Trophoblast cell (in vitro differentiated cells and primary cell): ENCODE measurements at regions not wholly inside any gene's neighbourhood (a gene's known extent, or its start where the extent isn't known, plus 50 kb on each side); places are given as distances from the start of the nearest gene placed in this dataset.

Experiments used
- DNase-seq, 2 donors: peaks; one replicate each; pipeline ENCODE4 v3.0.0-alpha.2; 2016
- H2AFZ ChIP-seq: 2 replicates; pipeline ENCODE4 v1.6.1; 2013; ENCODE audit warnings: low read length, moderate library complexity, mild to moderate bottlenecking; ENCODE audit not compliant: insufficient read depth, poor library complexity
- H2AK5ac ChIP-seq: 2 replicates; pipeline ENCODE4 v1.6.1; 2013; ENCODE audit warnings: mild to moderate bottlenecking, low read length
- H2BK120ac ChIP-seq: 2 replicates; pipeline ENCODE4 v1.6.1; 2013; ENCODE audit warnings: low read length, mild to moderate bottlenecking, moderate library complexity; ENCODE audit not compliant: insufficient read depth, poor library complexity
- H2BK12ac ChIP-seq: 2 replicates; pipeline ENCODE4 v1.6.1; 2013; ENCODE audit warnings: mild to moderate bottlenecking, low read length, moderate library complexity
- H2BK5ac ChIP-seq: 2 replicates; pipeline ENCODE4 v1.6.1; 2013; ENCODE audit warnings: low read length, low read depth, moderate library complexity, mild to moderate bottlenecking; ENCODE audit not compliant: poor library complexity
- H3K14ac ChIP-seq: 2 replicates; pipeline ENCODE4 v1.6.1; 2013; ENCODE audit warnings: mild to moderate bottlenecking, low read length
- H3K18ac ChIP-seq: 2 replicates; pipeline ENCODE4 v1.6.1; 2013; ENCODE audit warnings: mild to moderate bottlenecking, low read length
- H3K23ac ChIP-seq: 2 replicates; pipeline ENCODE4 v1.6.1; 2013; ENCODE audit warnings: low read length
- H3K27ac ChIP-seq: 2 replicates; pipeline ENCODE4 v1.5.1; 2013; ENCODE audit warnings: low read depth, mild to moderate bottlenecking, inconsistent platforms, low read length, moderate library complexity
- H3K27me3 ChIP-seq: 2 replicates; pipeline ENCODE4 v1.6.1; 2013; ENCODE audit warnings: inconsistent platforms, mild to moderate bottlenecking, low read length, moderate library complexity; ENCODE audit not compliant: insufficient read depth
- H3K36me3 ChIP-seq, 2 experiments: 1 replicate in 1 of 2; 2 replicates in 1 of 2; pipeline ENCODE4 v1.6.1; 2013; ENCODE audit warnings: low read length in 2 of 2, mild to moderate bottlenecking in 2 of 2, moderate library complexity in 1 of 2; ENCODE audit not compliant: insufficient read depth in 2 of 2, control insufficient read depth in 1 of 2
- H3K4ac ChIP-seq: 2 replicates; pipeline ENCODE4 v1.6.1; 2013; ENCODE audit warnings: low read depth, mild to moderate bottlenecking, low read length, moderate library complexity
- H3K4me1 ChIP-seq, 2 experiments: 1 replicate in 1 of 2; 2 replicates in 1 of 2; pipeline ENCODE4 v1.6.1; 2013; ENCODE audit warnings: low read length in 2 of 2, mild to moderate bottlenecking in 2 of 2, moderate library complexity in 1 of 2; ENCODE audit not compliant: insufficient read depth in 2 of 2, control insufficient read depth in 1 of 2
- H3K4me2 ChIP-seq: 2 replicates; pipeline ENCODE4 v1.6.1; 2013; ENCODE audit warnings: inconsistent platforms, mild to moderate bottlenecking, low read length, moderate library complexity
- H3K4me3 ChIP-seq: 2 replicates; pipeline ENCODE4 v1.5.1; 2013; ENCODE audit warnings: mild to moderate bottlenecking, low read depth, low read length, inconsistent platforms
- H3K79me1 ChIP-seq: one replicate; pipeline ENCODE4 v1.6.1; 2013; ENCODE audit warnings: low read length
- H3K79me2 ChIP-seq: 2 replicates; pipeline ENCODE4 v1.6.1; 2013; ENCODE audit warnings: low read length, mild to moderate bottlenecking; ENCODE audit not compliant: control insufficient read depth, insufficient read depth, poor library complexity
- H3K9ac ChIP-seq: 2 replicates; pipeline ENCODE4 v1.6.1; 2013; ENCODE audit warnings: mild to moderate bottlenecking, low read length
- H3K9me3 ChIP-seq: 2 replicates; pipeline ENCODE4 v1.6.1; 2013; ENCODE audit warnings: low read depth, mild to moderate bottlenecking, control low read depth, inconsistent platforms, low read length; ENCODE audit not compliant: insufficient read depth
- H4K12ac ChIP-seq: 2 replicates; pipeline ENCODE4 v1.6.1; 2013; ENCODE audit warnings: low read depth, mild to moderate bottlenecking, low read length, moderate library complexity
- H4K8ac ChIP-seq: 2 replicates; pipeline ENCODE4 v1.6.1; 2013; ENCODE audit warnings: low read depth, mild to moderate bottlenecking, low read length, moderate library complexity
- H4K91ac ChIP-seq: one replicate; pipeline ENCODE4 v1.6.1; 2013; ENCODE audit warnings: low read depth, mild to moderate bottlenecking, low read length, moderate library complexity
- WGBS: extraction: QIAGEN DNeasy Blood & Tissue Kit; methylation state at CpG from one replicate; pipeline ENCODE4 v1.1.7; 2013; ENCODE audit warnings: missing lambda C conversion rate; ENCODE audit not compliant: insufficient read length, insufficient coverage; ENCODE audit errors: extremely low coverage; 5-methylcytosine and 5-hydroxymethylcytosine counted together

- Histone ChIP-seq H3K27me3 (no peaks in the 10 kb centered on the region), H3K4me3 (no peak overlapping the region), H4K8ac (no peak overlapping the region), H2BK12ac (no peak overlapping the region), H4K91ac (no peak overlapping the region), H3K79me1 (no peaks in the 10 kb centered on the region), H3K36me3 (no peaks in the 10 kb centered on the region), H3K9ac (no peak overlapping the region), H2AK5ac (no peak overlapping the region), H3K14ac (no peak overlapping the region), H3K4me2 (no peak overlapping the region), H2AFZ (no peak overlapping the region), H3K4ac (no peak overlapping the region), H3K18ac (no peak overlapping the region), H3K79me2 (no peaks in the 10 kb centered on the region), H3K23ac (no peak overlapping the region), H3K4me1 (peaks cover 0 to 6% of the 10 kb centered on the region in 2 experiments), H4K12ac (no peak overlapping the region), H3K9me3 (peaks cover 4% of the 10 kb centered on the region), H2BK5ac (no peak overlapping the region), H2BK120ac (no peak overlapping the region), H3K27ac (no peak overlapping the region)
- peak in 1 of 2 donors; percentile 14 for DNase-seq
- no CpG with 5 or more reads among the region's 16 CpGs for WGBS
Observed at GRCh38 chr17:74045608-74046280, 157.7 kb upstream of the RPL38 start.

- Histone ChIP-seq H3K4ac (no peak overlapping the region), H3K4me3 (no peak overlapping the region), H4K8ac (no peak overlapping the region), H2BK5ac (no peak overlapping the region), H3K27ac (no peak overlapping the region), H3K23ac (no peak overlapping the region), H3K4me2 (no peak overlapping the region), H2BK12ac (no peak overlapping the region), H3K4me1 (peaks cover 0 to 6% of the 10 kb centered on the region in 2 experiments), H3K79me2 (no peaks in the 10 kb centered on the region), H3K14ac (no peak overlapping the region), H4K91ac (no peak overlapping the region), H2AFZ (no peak overlapping the region), H2BK120ac (no peak overlapping the region), H2AK5ac (no peak overlapping the region), H3K9me3 (no peaks in the 10 kb centered on the region), H3K79me1 (no peaks in the 10 kb centered on the region), H3K18ac (no peak overlapping the region), H3K27me3 (no peaks in the 10 kb centered on the region), H3K36me3 (no peaks in the 10 kb centered on the region), H4K12ac (no peak overlapping the region), H3K9ac (no peak overlapping the region)
- DNase-seq = no peak
- no CpG with 5 or more reads among the region's 15 CpGs for WGBS
Observed at GRCh38 chr17:74049167-74049966, 154.1 kb upstream of the RPL38 start.

- no peak overlapping the region for H3K18ac ChIP-seq
Observed at GRCh38 chr17:74049967-74050458, 153.5 kb upstream of the RPL38 start.

GRCh38 chr17:74051348-74051747 lies 152.1 kb upstream of the RPL38 start:
- Histone ChIP-seq H3K4ac (no peak overlapping the region), H2BK12ac (no peak overlapping the region), H3K36me3 (no peaks in the 10 kb centered on the region), H3K79me1 (no peaks in the 10 kb centered on the region), H3K23ac (no peak overlapping the region), H4K91ac (no peak overlapping the region), H3K18ac (no peak overlapping the region), H2AFZ (no peak overlapping the region), H3K27me3 (no peaks in the 10 kb centered on the region), H3K79me2 (no peaks in the 10 kb centered on the region), H4K8ac (no peak overlapping the region), H3K4me3 (no peak overlapping the region), H3K9ac (no peak overlapping the region), H2BK5ac (no peak overlapping the region), H3K4me2 (no peak overlapping the region), H3K9me3 (peaks cover 3% of the 10 kb centered on the region), H2AK5ac (no peak overlapping the region), H2BK120ac (no peak overlapping the region), H3K4me1 (no peaks in the 10 kb centered on the region), H4K12ac (no peak overlapping the region), H3K27ac (no peak overlapping the region), H3K14ac (no peak overlapping the region)
- whole genome bisulfite sequencing = no CpG with 5 or more reads among the region's 8 CpGs
- no peak for DNase-seq

More at GRCh38 chr17:74049967-74050458, 153.5 kb upstream of the RPL38 start:
- H3K36me3 ChIP-seq = no peaks in the 10 kb centered on the region
- no CpG with 5 or more reads among the region's 10 CpGs for WGBS
- H4K8ac ChIP-seq = no peak overlapping the region
- H4K91ac ChIP-seq = no peak overlapping the region
- H3K23ac ChIP-seq = no peak overlapping the region
- no peak overlapping the region for H4K12ac ChIP-seq
- no peak overlapping the region for H3K4me2 ChIP-seq
- H2BK12ac ChIP-seq = no peak overlapping the region
- no peak for DNase-seq
- no peaks in the 10 kb centered on the region for H3K9me3 ChIP-seq
- no peak overlapping the region for H3K27ac ChIP-seq
- H3K27me3 ChIP-seq = no peaks in the 10 kb centered on the region
- no peak overlapping the region for H3K4me3 ChIP-seq
- H2BK5ac ChIP-seq = no peak overlapping the region
- H3K79me1 ChIP-seq = no peaks in the 10 kb centered on the region
- H3K4me1 ChIP-seq = peaks cover 0 to 6% of the 10 kb centered on the region in 2 experiments
- no peak overlapping the region for H3K9ac ChIP-seq
- H3K4ac ChIP-seq = no peak overlapping the region
- H3K14ac ChIP-seq = no peak overlapping the region
- H2BK120ac ChIP-seq = no peak overlapping the region
- H2AFZ ChIP-seq = no peak overlapping the region
- no peaks in the 10 kb centered on the region for H3K79me2 ChIP-seq
- H2AK5ac ChIP-seq = no peak overlapping the region
